UCSD-AML1 (cell line): ENCODE measurements at regions not wholly inside any gene's neighbourhood (a gene's known extent, or its start where the extent isn't known, plus 50 kb on each side); places are given as distances from the start of the nearest gene placed in this dataset.

Source experiments
- DNase-seq: peaks from one replicate; lab custom pipeline; 2025; ENCODE audit not compliant: unreplicated experiment; lab: John Stamatoyannopoulos, UW

- no peak for DNase-seq
Observed at GRCh38 chr9:73643379-73644013, 491.8 kb downstream of the ANXA1 start.

- no peak for DNase-seq
Observed at GRCh38 chr9:73647560-73647959, 495.9 kb downstream of the ANXA1 start.

GRCh38 chr9:73649552-73649951, 497.9 kb downstream of the ANXA1 start:
- DNase-seq: no peak

- DNase-seq: no peak
Observed at GRCh38 chr9:73655363-73655762, 503.7 kb downstream of the ANXA1 start.

- no peak for DNase-seq
Observed at GRCh38 chr9:73655831-73656230, 504.2 kb downstream of the ANXA1 start.

- no peak for DNase-seq
Observed at GRCh38 chr9:73665253-73665652, 513.6 kb downstream of the ANXA1 start.

GRCh38 chr9:73667749-73668148, 516.1 kb downstream of the ANXA1 start:
- DNase-seq: no peak

- DNase-seq: no peak
Observed at GRCh38 chr9:73680831-73681230, 529.2 kb downstream of the ANXA1 start.

- DNase-seq: no peak
Observed at GRCh38 chr9:73682789-73683188, 531.1 kb downstream of the ANXA1 start.

- DNase-seq: no peak
Observed at GRCh38 chr9:73683862-73684591, 532.4 kb downstream of the ANXA1 start.

- DNase-seq: no peak
Observed at GRCh38 chr9:73684601-73685000, 532.9 kb downstream of the ANXA1 start.

- no peak for DNase-seq
Observed at GRCh38 chr9:73685786-73686185, 534.1 kb downstream of the ANXA1 start.

- no peak for DNase-seq
Observed at GRCh38 chr9:73689051-73689870, 537.6 kb downstream of the ANXA1 start.

- no peak for DNase-seq
Observed at GRCh38 chr9:73701415-73702057, 549.9 kb downstream of the ANXA1 start.

- no peak for DNase-seq
Observed at GRCh38 chr9:73714294-73714693, 562.6 kb downstream of the ANXA1 start.

- no peak for DNase-seq
Observed at GRCh38 chr9:73715591-73715990, 563.9 kb downstream of the ANXA1 start.

- DNase-seq: no peak
Observed at GRCh38 chr9:73719660-73720059, 568.0 kb downstream of the ANXA1 start.

- no peak for DNase-seq
Observed at GRCh38 chr9:73720601-73721000, 568.9 kb downstream of the ANXA1 start.

GRCh38 chr9:73736270-73736669, 584.6 kb downstream of the ANXA1 start:
- no peak for DNase-seq

GRCh38 chr9:73738741-73739530, 587.3 kb downstream of the ANXA1 start:
- no peak for DNase-seq

- no peak for DNase-seq
Observed at GRCh38 chr9:73741316-73741715, 589.7 kb downstream of the ANXA1 start.
